ENCODE measurements at regions not wholly inside any gene's neighbourhood (a gene's known extent, or its start where the extent isn't known, plus 50 kb on each side); places are given as distances from the start of the nearest gene placed in this dataset.

DNA sequence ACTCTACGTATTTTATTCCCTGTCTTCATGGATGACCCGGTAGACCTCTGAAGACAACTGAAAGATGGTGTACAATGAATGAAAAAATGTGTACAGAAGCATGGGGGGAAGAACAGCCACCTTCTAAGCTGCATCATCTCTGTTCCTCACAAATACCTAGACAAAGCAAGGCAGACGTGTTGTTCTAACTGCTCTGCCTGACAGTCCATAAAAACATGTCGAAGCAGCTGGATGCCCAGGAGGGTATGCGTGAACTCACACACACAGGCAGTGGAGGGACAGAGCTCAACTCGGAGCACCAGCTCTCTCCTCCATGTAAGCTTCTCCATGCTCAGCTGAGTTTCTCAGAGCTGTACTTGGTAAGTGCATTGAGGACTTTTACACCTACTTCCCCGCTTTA lies 327.4 kb downstream of the CTTN start:
- DNase-seq: no peak
- TF ChIP-seq GATA1 (IDR thresholded peaks at IDR 0.05; ENCODE audit: low read depth, low read length) (no peak), POLR2A (IDR thresholded peaks at IDR 0.05; ENCODE audit: low read length) (no peak)

GRCh38 chr11:70727021-70727420 lies 328.7 kb downstream of the CTTN start:
- TF ChIP-seq POLR2A (IDR thresholded peaks at IDR 0.05; ENCODE audit: low read length) (no peak), GATA1 (IDR thresholded peaks at IDR 0.05; ENCODE audit: low read depth, low read length) (no peak)
- DNase-seq: no peak

- TF ChIP-seq POLR2A (IDR thresholded peaks at IDR 0.05; ENCODE audit: low read length) (no peak), GATA1 (IDR thresholded peaks at IDR 0.05; ENCODE audit: low read depth, low read length) (no peak)
- no peak for DNase-seq
Observed at GRCh38 chr11:70727899-70728620, 329.7 kb downstream of the CTTN start.

GRCh38 chr11:70729949-70730348 lies 331.6 kb downstream of the CTTN start:
- TF ChIP-seq GATA1 (IDR thresholded peaks at IDR 0.05; ENCODE audit: low read depth, low read length): no peak
- DNase-seq: no peak

DNA sequence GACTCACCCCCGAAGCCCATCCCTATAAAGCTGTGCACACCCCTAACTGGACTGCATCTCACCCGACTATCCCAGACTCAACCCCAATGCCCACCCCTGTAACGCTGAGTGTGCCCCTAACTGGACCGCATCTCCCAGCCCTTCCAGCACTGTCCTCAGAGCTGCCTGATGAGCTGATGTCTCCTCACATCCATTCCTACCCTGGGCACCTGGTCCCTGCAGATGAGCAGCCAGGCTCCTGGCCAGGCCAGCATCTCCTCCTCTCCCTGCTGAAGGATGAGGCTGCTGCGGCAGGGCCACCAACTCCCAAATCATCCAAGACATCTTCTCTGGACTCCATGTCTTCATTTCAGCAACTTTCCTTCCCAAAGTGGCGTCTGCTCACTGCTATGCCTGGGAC lies 332.1 kb downstream of the CTTN start:
- TF ChIP-seq GATA1 (IDR thresholded peaks at IDR 0.05; ENCODE audit: low read depth, low read length) (no peak), POLR2A (IDR thresholded peaks at IDR 0.05; ENCODE audit: low read length) (no peak)
- no peak for DNase-seq

DNA sequence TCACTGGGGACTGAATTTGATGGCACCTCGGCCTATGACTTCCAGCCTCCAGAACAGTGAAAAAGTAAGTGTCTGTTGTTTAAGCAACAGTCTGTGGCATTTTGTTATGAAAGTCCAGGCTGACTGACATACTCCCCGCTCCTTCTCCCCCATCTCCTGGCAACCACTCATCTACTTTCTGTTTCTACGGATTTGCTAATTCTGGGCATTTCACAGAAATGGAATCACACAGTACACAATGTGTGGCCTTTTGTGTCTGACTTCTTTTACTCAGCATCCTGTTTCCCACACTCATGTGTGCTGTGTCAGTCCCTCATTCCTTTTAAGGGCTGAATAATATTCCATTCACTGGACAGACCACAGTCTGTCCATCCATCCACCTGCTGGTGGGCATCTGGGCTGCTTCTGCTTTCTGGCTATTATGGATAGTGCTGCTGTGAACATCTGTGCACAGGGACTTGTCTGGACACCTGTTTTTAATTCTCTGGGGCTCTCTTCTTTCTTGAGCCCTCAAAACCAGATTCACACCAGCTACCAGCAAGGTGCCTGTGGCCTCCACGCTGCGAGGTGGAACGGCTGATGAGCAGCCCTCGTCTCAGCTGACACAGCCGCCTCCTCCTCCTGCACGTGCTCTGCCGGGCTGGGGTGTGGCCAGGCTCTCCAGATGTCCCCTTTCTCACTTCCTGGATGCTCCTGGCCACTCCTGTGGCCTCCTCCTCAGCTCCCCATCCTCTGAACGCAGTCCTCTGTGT lies 333.1 kb downstream of the CTTN start:
- TF ChIP-seq GATA1 (IDR thresholded peaks at IDR 0.05; ENCODE audit: low read depth, low read length): no peak
- no peak for TF ChIP-seq POLR2A (IDR thresholded peaks at IDR 0.05; ENCODE audit: low read length)
- no peak for DNase-seq

- no peak for DNase-seq
- no peak for TF ChIP-seq POLR2A (IDR thresholded peaks at IDR 0.05; ENCODE audit: low read length)
- no peak for TF ChIP-seq GATA1 (IDR thresholded peaks at IDR 0.05; ENCODE audit: low read depth, low read length)
Observed at GRCh38 chr11:70732023-70732880, 333.9 kb downstream of the CTTN start.

GRCh38 chr11:70732881-70733196 lies 334.5 kb downstream of the CTTN start:
- no peak for TF ChIP-seq POLR2A (IDR thresholded peaks at IDR 0.05; ENCODE audit: low read length)
- DNase-seq: no peak

DNA sequence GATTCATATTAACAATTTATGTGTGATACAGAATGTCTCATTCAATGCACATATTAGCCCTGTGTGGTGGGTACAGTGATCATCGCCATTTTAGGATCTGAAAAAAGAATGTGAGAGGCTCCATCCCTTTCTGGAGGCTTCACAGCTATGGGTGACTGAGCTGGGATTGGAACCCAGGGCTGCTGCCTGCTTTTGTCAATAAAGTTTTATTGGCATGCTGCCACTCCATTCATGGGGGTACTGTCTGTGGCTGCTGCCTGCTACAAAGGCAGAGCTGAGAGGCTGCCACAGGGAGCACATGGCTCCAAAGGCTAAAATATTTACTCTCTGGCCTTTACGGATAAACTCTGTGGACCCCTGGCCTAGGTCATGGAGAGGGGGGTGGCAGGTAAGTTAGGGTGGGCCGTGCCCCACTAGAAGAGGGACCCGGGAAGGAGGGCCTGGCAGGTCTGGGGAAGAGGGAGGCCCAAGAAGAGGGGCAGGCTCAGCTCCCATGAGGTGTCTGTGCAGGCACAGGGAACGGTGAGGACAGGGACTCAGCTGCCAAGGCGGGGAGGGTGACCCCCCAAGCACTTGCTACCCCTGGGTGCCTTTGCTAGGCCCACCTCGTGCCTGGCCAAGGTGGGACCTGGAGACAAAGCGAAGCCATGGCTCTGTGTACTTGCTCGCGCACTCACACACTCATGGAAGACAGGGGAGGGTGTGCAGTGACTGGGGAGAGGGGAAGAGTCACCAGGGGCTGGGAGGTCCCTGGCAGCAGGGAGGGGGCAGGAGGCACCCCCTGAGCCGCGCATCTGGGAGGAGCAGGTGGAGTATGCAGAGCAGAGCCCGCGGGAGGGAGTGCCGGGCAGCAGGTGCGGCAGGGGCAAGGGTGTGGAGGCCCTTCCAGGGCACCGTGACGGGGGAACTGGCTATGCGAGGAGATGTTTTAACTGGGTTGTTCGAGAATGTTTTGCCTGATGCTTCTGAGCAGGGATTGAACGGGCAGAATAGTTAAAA lies 335.3 kb downstream of the CTTN start:
- no peak for TF ChIP-seq POLR2A (IDR thresholded peaks at IDR 0.05; ENCODE audit: low read length)
- no peak for TF ChIP-seq GATA1 (IDR thresholded peaks at IDR 0.05; ENCODE audit: low read depth, low read length)

GRCh38 chr11:70734379-70734778 lies 336.1 kb downstream of the CTTN start:
- DNase-seq: no peak
- TF ChIP-seq GATA1 (IDR thresholded peaks at IDR 0.05; ENCODE audit: low read depth, low read length) (no peak), POLR2A (IDR thresholded peaks at IDR 0.05; ENCODE audit: low read length) (no peak)

More for the DNA sequence above, 335.3 kb downstream of the CTTN start:
- no peak for DNase-seq

- no peak for TF ChIP-seq POLR2A (IDR thresholded peaks at IDR 0.05; ENCODE audit: low read length)
- no peak for TF ChIP-seq GATA1 (IDR thresholded peaks at IDR 0.05; ENCODE audit: low read depth, low read length)
- DNase-seq: no peak
Observed at GRCh38 chr11:70734911-70735310, 336.6 kb downstream of the CTTN start.

DNA sequence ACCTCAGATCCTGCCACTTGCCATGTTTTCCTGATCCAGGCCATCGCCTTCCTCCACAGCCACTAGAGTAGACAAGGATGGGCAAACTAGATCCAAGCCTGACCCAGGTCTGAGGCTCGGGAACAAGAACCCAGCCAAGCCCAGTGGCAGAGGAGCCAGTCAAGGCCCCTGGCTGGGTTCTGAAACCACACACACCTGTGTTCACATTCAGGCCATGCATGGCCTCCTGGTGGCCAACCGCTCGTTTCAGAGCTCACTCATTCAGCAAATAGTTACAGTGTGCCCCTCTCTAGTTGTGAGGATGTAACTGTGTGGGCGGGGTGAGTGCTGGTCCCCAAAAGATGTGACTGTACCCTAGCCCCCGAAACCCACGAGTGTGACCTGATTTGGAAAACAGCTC lies 337.6 kb downstream of the CTTN start:
- DNase-seq: no peak
- TF ChIP-seq GATA1 (IDR thresholded peaks at IDR 0.05; ENCODE audit: low read depth, low read length) (no peak), POLR2A (IDR thresholded peaks at IDR 0.05; ENCODE audit: low read length) (no peak)

DNA sequence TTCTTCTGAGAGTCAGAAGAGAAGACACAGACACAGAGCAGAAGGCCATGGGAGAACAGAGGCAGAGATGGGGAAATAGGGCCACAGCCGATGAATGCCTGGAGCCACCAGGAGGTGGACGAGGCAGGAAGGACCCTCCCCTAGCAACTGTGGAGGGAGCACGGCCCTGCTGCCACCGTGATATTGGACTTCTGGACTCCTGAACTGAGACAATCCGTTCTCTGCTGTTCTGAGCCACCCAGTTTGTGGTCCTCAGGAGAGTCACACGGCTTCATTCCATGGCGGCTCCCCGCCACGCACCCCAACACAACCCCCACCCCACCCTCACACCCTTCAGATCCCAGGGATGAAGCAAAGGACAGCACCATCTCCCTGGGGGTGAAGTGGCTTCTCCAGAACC lies 338.1 kb downstream of the CTTN start:
- TF ChIP-seq GATA1 (IDR thresholded peaks at IDR 0.05; ENCODE audit: low read depth, low read length) (no peak), POLR2A (IDR thresholded peaks at IDR 0.05; ENCODE audit: low read length) (no peak)
- DNase-seq: no peak

All from erythroblast (primary cell).